B cell (primary cell): ENCODE measurements at regions not wholly inside any gene's neighbourhood (a gene's known extent, or its start where the extent isn't known, plus 50 kb on each side); places are given as distances from the start of the nearest gene placed in this dataset.
"Not testable (repeated sequence)": the region's sequence is repeated elsewhere in the genome, so short reads cannot be mapped to it uniquely, and the experiment has no call there.

ENCODE experiments used
- ATAC-seq: fragments of 200-7000 bp; cut with Tn5 transposase; one replicate; pipeline ENCODE4 v1.10.0; 2021; ENCODE audit warnings: low read depth, mild to moderate bottlenecking, moderate number of reproducible peaks, moderate library complexity
- CTCF ChIA-PET: fragments of 350-600 bp; sonication (Branson Sonifier 250); formaldehyde crosslinking; loops from one replicate; lab custom pipeline; 2021; ENCODE audit warnings: antibody characterized with exemption, inconsistent platforms; lab: Charles Lee
- POLR2A ChIA-PET: fragments of 350-600 bp; sonication (Branson Sonifier 250); formaldehyde crosslinking; loops from one replicate; lab custom pipeline; 2021; ENCODE audit warnings: antibody characterized with exemption; lab: Charles Lee
- DNase-seq: peaks from one replicate; pipeline ENCODE4 v3.0.0; 2013
- H2AFZ ChIP-seq: 2 replicates; pipeline ENCODE4 v1.6.1; 2012; ENCODE audit warnings: mild to moderate bottlenecking, low read depth, low read length; ENCODE audit not compliant: insufficient read depth, poor library complexity, severe bottlenecking
- H3K27ac ChIP-seq, 2 donors: 1 replicate in 1 of 2; 2 replicates in 1 of 2; pipeline ENCODE4 v1.5.1; 2012 to 2013; ENCODE audit warnings: low read length in 2 of 2, mild to moderate bottlenecking in 2 of 2, moderate library complexity in 1 of 2
- H3K27me3 ChIP-seq, 4 experiments: fragments of 200-600 bp in 1 of 4; sonication (generic) in 1 of 4; replicated peaks in 1 of 4; 1 replicate in 2 of 4; 2 replicates in 2 of 4; pipeline versions ENCODE4 v1.6.1 to v1.7.0; 2013 to 2016; ENCODE audit warnings: low read length in 3 of 4, mild to moderate bottlenecking in 2 of 4, mixed read lengths in 1 of 4, moderate library complexity in 1 of 4; ENCODE audit not compliant: insufficient read depth in 4 of 4, control insufficient read depth in 3 of 4; ENCODE audit errors: control extremely low read depth in 1 of 4
- H3K36me3 ChIP-seq, 2 experiments: replicated peaks in 1 of 2; 1 replicate in 1 of 2; 2 replicates in 1 of 2; pipeline versions ENCODE4 v1.6.1 to v1.7.1; 2013; ENCODE audit warnings: low read length in 1 of 2; ENCODE audit not compliant: insufficient read depth in 2 of 2, control insufficient read depth in 1 of 2; ENCODE audit errors: control extremely low read depth in 1 of 2, extremely low read depth in 1 of 2
- H3K4me1 ChIP-seq, 2 donors: fragments of 200-600 bp in 1 of 2; sonication (generic) in 1 of 2; 1 replicate in 1 of 2; 2 replicates in 1 of 2; pipeline versions ENCODE4 v1.5.1 to v1.6.1; 2013 to 2017; ENCODE audit warnings: low read length in 2 of 2; ENCODE audit not compliant: control insufficient read depth in 2 of 2, insufficient read depth in 2 of 2
- H3K4me2 ChIP-seq: replicated peaks from 2 replicates; pipeline ENCODE3; 2012; ENCODE audit warnings: mild to moderate bottlenecking, low read depth, low read length; ENCODE audit not compliant: poor library complexity, severe bottlenecking
- H3K4me3 ChIP-seq, 5 experiments: fragments of 200-600 bp in 1 of 5; sonication (generic) in 1 of 5; 1 replicate in 3 of 5; 2 replicates in 2 of 5; pipeline versions ENCODE4 v1.5.1 to v1.7.0; 2011 to 2016; ENCODE audit warnings: low read length in 4 of 5, mild to moderate bottlenecking in 4 of 5, low read depth in 2 of 5, control low read depth in 1 of 5, moderate library complexity in 1 of 5; ENCODE audit not compliant: insufficient read depth in 1 of 5; ENCODE audit errors: control extremely low read depth in 1 of 5, extremely low read depth in 1 of 5
- H3K79me2 ChIP-seq: fragments of 200-600 bp; sonication (generic); one replicate; pipeline ENCODE4 v1.6.0; 2016; ENCODE audit warnings: low read length; ENCODE audit not compliant: control insufficient read depth, insufficient read depth
- H3K9ac ChIP-seq: fragments of 200-600 bp; sonication (generic); 2 replicates; pipeline ENCODE4 v1.6.1; 2017; ENCODE audit warnings: mild to moderate bottlenecking, low read length, moderate library complexity
- H3K9me3 ChIP-seq, 3 donors: one replicate each; pipeline versions ENCODE4 v1.6.1 to v1.7.1; 2013; ENCODE audit warnings: low read length in 2 of 3; ENCODE audit not compliant: control insufficient read depth in 2 of 3, insufficient read depth in 1 of 3; ENCODE audit errors: control extremely low read depth in 1 of 3
- H4K20me1 ChIP-seq: 2 replicates; pipeline ENCODE4 v1.6.0; 2012; ENCODE audit warnings: mild to moderate bottlenecking, low read length; ENCODE audit not compliant: insufficient read depth, control insufficient read depth, poor library complexity, severe bottlenecking
- H3K27ac Mint-ChIP-seq: one replicate; pipeline ENCODE4 v1.8.0; 2021; ENCODE audit warnings: mixed read lengths
- H3K27me3 Mint-ChIP-seq: one replicate; pipeline ENCODE4 v1.8.0; 2021; ENCODE audit warnings: mixed read lengths
- H3K4me1 Mint-ChIP-seq: one replicate; pipeline ENCODE4 v1.8.0; 2021; ENCODE audit warnings: mixed read lengths
- H3K4me3 Mint-ChIP-seq: one replicate; pipeline ENCODE4 v1.8.0; 2021; ENCODE audit warnings: mixed read lengths
- H3K9me3 Mint-ChIP-seq: one replicate; pipeline ENCODE4 v1.8.0; 2022; ENCODE audit warnings: mixed read lengths; ENCODE audit not compliant: insufficient read depth
- CTCF ChIP-seq: fragments of 200-600 bp; IDR thresholded peaks from one replicate; pipeline ENCODE4 v1.8.0; 2022; ENCODE audit warnings: antibody characterized with exemption, mild to moderate bottlenecking
- EZH2 ChIP-seq: IDR thresholded peaks from 2 replicates; pipeline ENCODE4 v1.6.1; 2012; ENCODE audit warnings: borderline replicate concordance, low read depth, mild to moderate bottlenecking, moderate library complexity, low read length; ENCODE audit not compliant: insufficient read depth, poor library complexity, severe bottlenecking
- WGBS: methylation state at CpG from one replicate; pipeline ENCODE4 v1.1.5; 2013; ENCODE audit warnings: missing lambda C conversion rate; ENCODE audit not compliant: insufficient coverage; 5-methylcytosine and 5-hydroxymethylcytosine counted together
- intact Hi-C: fragments of 100-400 bp; cut with micrococcal nuclease; formaldehyde crosslinking; loops from one replicate; pipeline ENCODE4 v1.10.0; 2022

- Mint-ChIP-seq H3K27me3 (no peaks in the 10 kb centered on the region), H3K4me3 (no peak overlapping the region), H3K9me3 (no peaks in the 10 kb centered on the region), H3K4me1 (no peaks in the 10 kb centered on the region), H3K27ac (no peak overlapping the region)
- no peak overlapping the region for H3K4me3 ChIP-seq
- no peaks in the 10 kb centered on the region for H3K79me2 ChIP-seq
- H2AFZ ChIP-seq: no peak overlapping the region
- H3K9me3 ChIP-seq: peaks cover 0 to 29% (median 0%) of the 10 kb centered on the region in 3 donors
- H3K27ac ChIP-seq: no peak overlapping the region
- no peaks in the 10 kb centered on the region for H3K4me1 ChIP-seq
- no peak for DNase-seq
- ATAC-seq: no peak
- no peaks in the 10 kb centered on the region for H3K36me3 ChIP-seq
- ChIA-PET POLR2A (no interaction called here), CTCF (no interaction called here)
- no peak overlapping the region for H3K4me2 ChIP-seq
- no peaks in the 10 kb centered on the region for H3K27me3 ChIP-seq
- WGBS: 94% methylated on average over 6 of the region's 6 CpGs
- no peaks in the 10 kb centered on the region for H4K20me1 ChIP-seq
- intact Hi-C loops: no loop called here
- no peak overlapping the region for H3K9ac ChIP-seq
- TF ChIP-seq EZH2: no peak
- no peak for TF ChIP-seq CTCF
Observed at GRCh38 chr2:72078773-72079172, 68.9 kb downstream of the CYP26B1 start.

- Histone ChIP-seq H4K20me1 (no peaks in the 10 kb centered on the region), H3K36me3 (no peaks in the 10 kb centered on the region), H3K9me3 (peaks cover 0 to 32% (median 0%) of the 10 kb centered on the region in 3 donors), H3K27me3 (no peaks in the 10 kb centered on the region), H2AFZ (no peak overlapping the region), H3K9ac (no peak overlapping the region), H3K27ac (no peak overlapping the region), H3K79me2 (no peaks in the 10 kb centered on the region), H3K4me1 (no peaks in the 10 kb centered on the region), H3K4me2 (no peak overlapping the region), H3K4me3 (no peak overlapping the region)
- Mint-ChIP-seq H3K27ac (no peak overlapping the region), H3K4me1 (no peaks in the 10 kb centered on the region), H3K9me3 (peaks cover 4% of the 10 kb centered on the region), H3K27me3 (no peaks in the 10 kb centered on the region), H3K4me3 (no peak overlapping the region)
- WGBS: no CpG with 5 or more reads among the region's 1 CpG
- no peak for ATAC-seq
- ChIA-PET CTCF (no interaction called here), POLR2A (no interaction called here)
- no peak for DNase-seq
- TF ChIP-seq EZH2 (no peak), CTCF (no peak)
- intact Hi-C loops: no loop called here
Observed at GRCh38 chr2:72077702-72078169, 69.9 kb downstream of the CYP26B1 start.

GRCh38 chr2:72073373-72073772 is 74.3 kb downstream of the CYP26B1 start:
- 94% methylated on average over 3 of the region's 8 CpGs for WGBS
- H3K4me1 ChIP-seq: not testable (repeated sequence)

More at GRCh38 chr2:72073373-72073772, 74.3 kb downstream of the CYP26B1 start:
- H3K27ac Mint-ChIP-seq, H3K4me3 ChIP-seq, H3K27me3 ChIP-seq, H3K79me2 ChIP-seq, H4K20me1 ChIP-seq, CTCF ChIA-PET, H3K9me3 Mint-ChIP-seq, DNase-seq, intact Hi-C loops, H3K4me3 Mint-ChIP-seq, H3K27me3 Mint-ChIP-seq, H3K4me1 Mint-ChIP-seq, POLR2A ChIA-PET, H3K27ac ChIP-seq, ATAC-seq, H3K9ac ChIP-seq, H3K4me2 ChIP-seq, H3K36me3 ChIP-seq, H2AFZ ChIP-seq: not testable (repeated sequence)
- H3K9me3 ChIP-seq: peaks cover 0 to 13% (median 0%) of the 10 kb centered on the region in 3 donors
